Caki2 (cell line): ENCODE measurements at regions not wholly inside any gene's neighbourhood (a gene's known extent, or its start where the extent isn't known, plus 50 kb on each side); places are given as distances from the start of the nearest gene placed in this dataset.
"Not testable (repeated sequence)": the region's sequence is repeated elsewhere in the genome, so short reads cannot be mapped to it uniquely, and the experiment has no call there.

ENCODE experiments used
- DNase-seq: peaks from one replicate; pipeline ENCODE4 v3.0.0-alpha.2; 2015; ENCODE audit warnings: low read depth
- in situ Hi-C: cut with HindIII; loops from 2 replicates; pipeline ENCODE4 v1.10.0; 2016; ENCODE audit warnings: low sequenced_read_pairs, low pct_unique_long_range_greater_than_20kb, mixed read lengths

- DNase-seq, in situ Hi-C loops: not testable (repeated sequence)
Measured at GRCh38 chr12:76292891-76293290, 55.3 kb downstream of the BBS10 start.

GRCh38 chr12:76292305-76292704 is 55.9 kb downstream of the BBS10 start:
- in situ Hi-C loops, DNase-seq: not testable (repeated sequence)

GRCh38 chr12:76290963-76291859 is 57.0 kb downstream of the BBS10 start:
- no peak for DNase-seq
- in situ Hi-C loops = no loop called here

GRCh38 chr12:76288218-76288617 is 60.0 kb downstream of the BBS10 start:
- in situ Hi-C loops = no loop called here
- DNase-seq = no peak

GRCh38 chr12:76284816-76285750 is 63.1 kb downstream of the BBS10 start:
- no peak for DNase-seq
- in situ Hi-C loops = no loop called here

GRCh38 chr12:76282744-76283143 is 65.5 kb downstream of the BBS10 start:
- in situ Hi-C loops = no loop called here
- DNase-seq = no peak

GRCh38 chr12:76277480-76277879 is 70.7 kb downstream of the BBS10 start:
- in situ Hi-C loops = no loop called here
- no peak for DNase-seq

- in situ Hi-C loops = no loop called here
Measured at GRCh38 chr12:76276499-76277151, 71.6 kb downstream of the BBS10 start.

GRCh38 chr12:76275511-76276093 is 72.6 kb downstream of the BBS10 start:
- in situ Hi-C loops = no loop called here
- no peak for DNase-seq

More at GRCh38 chr12:76276499-76277151, 71.6 kb downstream of the BBS10 start:
- no peak for DNase-seq

- in situ Hi-C loops = no loop called here
- no peak for DNase-seq
Measured at GRCh38 chr12:76274420-76275083, 73.7 kb downstream of the BBS10 start.

GRCh38 chr12:76272287-76272686 is 75.9 kb downstream of the BBS10 start:
- in situ Hi-C loops = no loop called here
- no peak for DNase-seq

GRCh38 chr12:76270657-76271358 is 77.4 kb downstream of the BBS10 start:
- no peak for DNase-seq
- in situ Hi-C loops = no loop called here

- DNase-seq = no peak
- in situ Hi-C loops = no loop called here
Measured at GRCh38 chr12:76268267-76268666, 79.9 kb downstream of the BBS10 start.

GRCh38 chr12:76266797-76267196 is 81.4 kb downstream of the BBS10 start:
- in situ Hi-C loops = no loop called here
- DNase-seq = no peak

- in situ Hi-C loops = no loop called here
- DNase-seq = no peak
Measured at GRCh38 chr12:76265424-76266180, 82.6 kb downstream of the BBS10 start.

GRCh38 chr12:76264611-76265012 is 83.6 kb downstream of the BBS10 start:
- no peak for DNase-seq
- in situ Hi-C loops = no loop called here

GRCh38 chr12:76263696-76264095 is 84.5 kb downstream of the BBS10 start:
- in situ Hi-C loops = no loop called here
- DNase-seq = no peak
